ENCODE measurements at regions not wholly inside any gene's neighbourhood (a gene's known extent, or its start where the extent isn't known, plus 50 kb on each side); places are given as distances from the start of the nearest gene placed in this dataset.

- no peak for TF ChIP-seq CTCF (conservative IDR thresholded peaks at IDR 0.05; ENCODE audit: low read depth, low read length)
- TF ChIP-seq EZH2 (IDR thresholded peaks at IDR 0.05; ENCODE audit: low read length, unreplicated experiment) = peak; percentile 7
- TF ChIP-seq EZH2phosphoT487 (IDR thresholded peaks at IDR 0.05; ENCODE audit: borderline replicate concordance, low read length) = no peak
These were observed 160.2 kb upstream of the BLID start for GRCh38 chr11:122276221-122276620.

Measured in PC-3 (cell line).